ENCODE measurements at regions not wholly inside any gene's neighbourhood (a gene's known extent, or its start where the extent isn't known, plus 50 kb on each side); places are given as distances from the start of the nearest gene placed in this dataset.

- DNase-seq: no peak
Observed at GRCh38 chr2:104734937-104735586, 118.9 kb upstream of the POU3F3 start.

GRCh38 chr2:104736026-104736425 is 117.9 kb upstream of the POU3F3 start:
- no peak for DNase-seq

GRCh38 chr2:104741860-104742259 is 112.1 kb upstream of the POU3F3 start:
- DNase-seq: no peak

- DNase-seq: no peak
Observed at GRCh38 chr2:104744537-104744936, 109.4 kb upstream of the POU3F3 start.

- no peak for DNase-seq
Observed at GRCh38 chr2:104745846-104746245, 108.1 kb upstream of the POU3F3 start.

GRCh38 chr2:104746299-104746698 is 107.6 kb upstream of the POU3F3 start:
- no peak for DNase-seq

- DNase-seq: no peak
Observed at GRCh38 chr2:104746858-104747257, 107.1 kb upstream of the POU3F3 start.

GRCh38 chr2:104749856-104750460 is 104.0 kb upstream of the POU3F3 start:
- no peak for DNase-seq

GRCh38 chr2:104752504-104752903 is 101.4 kb upstream of the POU3F3 start:
- DNase-seq: no peak

GRCh38 chr2:104755026-104755878 is 98.7 kb upstream of the POU3F3 start:
- no peak for DNase-seq

GRCh38 chr2:104756118-104756517 is 97.8 kb upstream of the POU3F3 start:
- no peak for DNase-seq

GRCh38 chr2:104757056-104757455 is 96.9 kb upstream of the POU3F3 start:
- DNase-seq: no peak

GRCh38 chr2:104758199-104758620 is 95.7 kb upstream of the POU3F3 start:
- no peak for DNase-seq

GRCh38 chr2:104762031-104762430 is 91.9 kb upstream of the POU3F3 start:
- DNase-seq: no peak

- DNase-seq: no peak
Observed at GRCh38 chr2:104766683-104767082, 87.2 kb upstream of the POU3F3 start.

- no peak for DNase-seq
Observed at GRCh38 chr2:104768694-104769093, 85.2 kb upstream of the POU3F3 start.

GRCh38 chr2:104769096-104769495 is 84.8 kb upstream of the POU3F3 start:
- no peak for DNase-seq

GRCh38 chr2:104772996-104773395 is 80.9 kb upstream of the POU3F3 start:
- no peak for DNase-seq

- no peak for DNase-seq
Observed at GRCh38 chr2:104774631-104775030, 79.3 kb upstream of the POU3F3 start.

GRCh38 chr2:104777721-104778120 is 76.2 kb upstream of the POU3F3 start:
- no peak for DNase-seq

GRCh38 chr2:104781151-104781550 is 72.8 kb upstream of the POU3F3 start:
- no peak for DNase-seq

- no peak for DNase-seq
Observed at GRCh38 chr2:104784264-104784663, 69.7 kb upstream of the POU3F3 start.

GRCh38 chr2:104786204-104786603 is 67.7 kb upstream of the POU3F3 start:
- DNase-seq: no peak

- no peak for DNase-seq
Observed at GRCh38 chr2:104786821-104787220, 67.1 kb upstream of the POU3F3 start.
